ENCODE measurements at regions not wholly inside any gene's neighbourhood (a gene's known extent, or its start where the extent isn't known, plus 50 kb on each side); places are given as distances from the start of the nearest gene placed in this dataset.

DNA sequence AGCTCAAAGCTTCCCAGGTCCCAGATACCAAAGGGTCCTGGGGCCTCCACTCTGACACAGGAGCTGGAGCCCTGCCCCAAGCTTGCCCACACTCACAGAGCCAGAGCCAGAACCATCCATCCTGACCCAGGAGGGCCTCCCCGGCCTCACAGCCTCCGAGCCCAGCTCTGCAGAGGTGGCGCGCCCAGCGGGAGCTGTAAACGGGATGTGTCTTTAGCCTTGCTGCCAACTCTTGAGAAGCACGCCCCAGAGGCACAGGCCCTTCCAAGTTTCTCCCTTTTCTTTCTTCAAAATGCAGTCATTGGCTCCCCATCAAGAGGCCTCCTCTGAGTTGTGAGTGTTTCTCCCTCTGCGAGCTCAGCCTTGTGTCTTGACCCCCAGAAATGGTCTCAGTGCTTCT lies 75.0 kb downstream of the PDGFA start:
- TF ChIP-seq, protein P1, sequence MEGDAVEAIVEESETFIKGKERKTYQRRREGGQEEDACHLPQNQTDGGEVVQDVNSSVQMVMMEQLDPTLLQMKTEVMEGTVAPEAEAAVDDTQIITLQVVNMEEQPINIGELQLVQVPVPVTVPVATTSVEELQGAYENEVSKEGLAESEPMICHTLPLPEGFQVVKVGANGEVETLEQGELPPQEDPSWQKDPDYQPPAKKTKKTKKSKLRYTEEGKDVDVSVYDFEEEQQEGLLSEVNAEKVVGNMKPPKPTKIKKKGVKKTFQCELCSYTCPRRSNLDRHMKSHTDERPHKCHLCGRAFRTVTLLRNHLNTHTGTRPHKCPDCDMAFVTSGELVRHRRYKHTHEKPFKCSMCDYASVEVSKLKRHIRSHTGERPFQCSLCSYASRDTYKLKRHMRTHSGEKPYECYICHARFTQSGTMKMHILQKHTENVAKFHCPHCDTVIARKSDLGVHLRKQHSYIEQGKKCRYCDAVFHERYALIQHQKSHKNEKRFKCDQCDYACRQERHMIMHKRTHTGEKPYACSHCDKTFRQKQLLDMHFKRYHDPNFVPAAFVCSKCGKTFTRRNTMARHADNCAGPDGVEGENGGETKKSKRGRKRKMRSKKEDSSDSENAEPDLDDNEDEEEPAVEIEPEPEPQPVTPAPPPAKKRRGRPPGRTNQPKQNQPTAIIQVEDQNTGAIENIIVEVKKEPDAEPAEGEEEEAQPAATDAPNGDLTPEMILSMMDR (IDR thresholded peaks at IDR 0.05; ENCODE audit: low read length, missing control alignments) = no peak
- H3K4me3 ChIP-seq (replicated peaks; ENCODE audit: low read depth, low read length) = no peak overlapping the region
- no peak for DNase-seq (ENCODE audit: low read depth)

DNA sequence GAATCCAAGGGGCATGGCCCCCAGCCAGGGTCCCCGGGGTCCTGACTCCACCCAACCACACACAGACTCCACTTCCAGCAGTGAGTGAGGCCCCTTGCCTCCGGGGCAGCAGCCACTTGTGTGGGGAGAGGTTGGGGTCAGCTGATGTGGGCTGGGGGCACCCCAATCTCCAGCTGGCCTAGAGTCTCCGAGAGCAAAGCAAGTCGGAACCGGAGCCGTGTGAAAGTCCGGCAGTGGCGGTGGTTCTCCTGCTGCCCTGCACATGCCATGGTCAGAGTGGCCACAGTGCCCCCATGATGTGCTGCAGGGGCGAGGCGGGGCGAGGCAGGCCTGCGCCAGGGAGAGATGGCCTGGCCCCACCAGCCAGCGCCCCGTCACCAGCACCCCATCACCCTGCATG lies 74.6 kb downstream of the PDGFA start:
- no peak overlapping the region for H3K4me3 ChIP-seq (replicated peaks; ENCODE audit: low read depth, low read length)
- no peak for DNase-seq (ENCODE audit: low read depth)
- TF ChIP-seq, protein P1 (IDR thresholded peaks at IDR 0.05; ENCODE audit: low read length, missing control alignments) = no peak

DNA sequence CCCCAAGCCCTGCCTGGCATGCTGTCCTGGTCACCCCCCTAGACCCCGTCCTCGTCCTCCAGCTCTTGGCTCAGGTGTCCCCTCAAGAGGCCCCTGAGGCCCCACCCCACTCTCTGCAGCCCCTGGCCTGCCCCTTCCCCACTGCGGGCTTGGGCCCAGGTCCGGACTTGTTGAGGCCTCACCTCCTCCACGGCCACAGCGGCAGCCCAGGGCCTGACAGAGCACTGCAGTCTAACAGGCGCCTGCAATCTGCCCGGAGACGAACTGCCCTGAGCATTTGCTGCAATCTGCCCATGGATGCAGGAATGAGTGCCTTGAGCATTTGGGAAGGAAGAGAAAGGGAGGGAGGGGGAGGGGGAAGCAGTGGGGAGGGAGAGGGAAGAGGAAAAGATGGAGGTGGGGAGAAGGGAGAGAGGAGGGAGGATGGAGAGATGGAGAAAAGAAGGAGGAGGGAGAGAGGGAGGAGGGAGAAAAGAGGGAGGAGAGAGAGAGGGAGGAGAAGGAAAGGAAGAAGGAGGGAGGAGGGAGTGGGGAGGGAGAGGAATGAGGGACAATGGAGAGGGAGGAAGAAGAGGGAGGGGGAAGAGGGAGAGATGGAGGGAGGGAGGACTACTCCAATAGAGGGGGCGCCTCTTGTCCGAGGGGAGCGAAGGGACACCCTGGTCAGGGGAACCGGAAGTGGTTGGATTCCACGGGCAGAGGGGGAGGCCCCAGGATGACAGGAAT lies 73.9 kb downstream of the PDGFA start:
- TF ChIP-seq, protein P1 (IDR thresholded peaks at IDR 0.05; ENCODE audit: low read length, missing control alignments) = no peak
- DNase-seq (ENCODE audit: low read depth) = no peak
- H3K4me3 ChIP-seq (replicated peaks; ENCODE audit: low read depth, low read length) = no peak overlapping the region

DNA sequence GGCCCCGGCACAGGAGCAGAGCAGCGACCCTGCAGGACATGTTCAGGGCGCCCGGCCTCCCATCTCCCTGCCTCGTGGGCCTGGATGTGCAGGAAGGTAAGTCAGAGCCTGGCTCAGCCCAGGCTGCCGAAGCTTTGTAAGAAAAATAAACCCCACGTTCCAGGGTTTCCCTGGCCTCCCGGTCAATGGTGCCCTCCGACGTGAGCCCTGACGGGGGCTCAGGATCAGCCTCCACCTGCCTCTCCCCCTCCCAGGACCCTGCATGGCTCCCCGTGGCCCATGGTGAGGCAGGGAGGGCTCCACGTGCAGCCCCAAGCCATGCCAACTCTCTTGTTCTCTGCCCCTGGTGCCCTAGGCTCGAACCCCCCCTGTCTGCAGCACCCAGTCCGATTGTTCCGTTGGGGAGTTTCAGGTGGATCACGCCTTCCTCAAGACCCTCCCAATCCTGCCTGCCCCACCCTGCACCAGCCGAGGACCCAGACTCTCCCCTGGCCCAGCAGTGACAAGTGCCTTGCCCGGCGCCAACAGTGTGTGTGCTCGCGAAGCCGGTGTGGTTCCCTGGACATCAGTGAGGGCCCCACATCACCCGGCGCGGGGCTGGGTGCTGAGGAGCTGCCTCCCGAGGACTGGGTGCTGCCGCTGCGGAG lies 73.2 kb downstream of the PDGFA start:
- no peak for DNase-seq (ENCODE audit: low read depth)
- TF ChIP-seq, protein P1 (IDR thresholded peaks at IDR 0.05; ENCODE audit: low read length, missing control alignments) = no peak
- no peak overlapping the region for H3K4me3 ChIP-seq (replicated peaks; ENCODE audit: low read depth, low read length)

All from fibroblast of pulmonary artery (primary cell).